Prostate gland (tissue), 2 donors: ENCODE measurements at regions not wholly inside any gene's neighbourhood (a gene's known extent, or its start where the extent isn't known, plus 50 kb on each side); places are given as distances from the start of the nearest gene placed in this dataset.

Source experiments
- CTCF ChIP-seq, 4 experiments: fragments of 200-600 bp in 2 of 4; fragments of 450-650 bp in 2 of 4; sonication (generic) in 2 of 4; IDR thresholded peaks; 1 replicate in 3 of 4; 2 replicates in 1 of 4; pipeline ENCODE4 v1.5.1; 2016 to 2019; ENCODE audit warnings: antibody characterized with exemption in 4 of 4, mild to moderate bottlenecking in 2 of 4, moderate library complexity in 2 of 4
- POLR2A ChIP-seq: fragments of 450-650 bp; IDR thresholded peaks from one replicate; pipeline ENCODE4 v1.6.1; 2016; ENCODE audit warnings: antibody characterized with exemption, mild to moderate bottlenecking

DNA sequence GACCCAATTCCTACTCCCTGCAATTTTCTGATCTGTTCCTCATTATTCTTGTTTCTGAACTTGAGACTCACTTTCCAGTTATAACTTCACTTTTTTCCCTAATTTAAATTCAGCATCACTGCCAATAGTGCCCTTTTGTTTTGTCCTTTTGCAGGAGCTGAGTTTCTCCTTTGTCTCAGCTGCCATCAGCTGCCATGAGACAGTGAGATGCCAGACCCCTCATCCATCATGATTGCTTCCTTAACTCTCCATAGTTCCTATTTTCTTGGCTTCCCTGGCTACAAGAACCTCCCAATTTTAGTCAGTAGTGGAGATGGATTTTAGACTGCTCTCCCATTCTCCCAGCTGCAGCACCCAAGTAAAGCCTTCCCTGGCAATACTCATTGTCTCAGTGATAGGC is 518.1 kb downstream of the HDGFL1 start:
- TF ChIP-seq CTCF (IDR thresholded peaks at IDR 0.05) (no peak), POLR2A (no peak)
